HG02798 (cell line): ENCODE measurements at regions not wholly inside any gene's neighbourhood (a gene's known extent, or its start where the extent isn't known, plus 50 kb on each side); places are given as distances from the start of the nearest gene placed in this dataset.

Experiments
- ATAC-seq: cut with Tn5 transposase; IDR thresholded peaks from one replicate; pipeline ENCODE4 v1.9.1; 2021; ENCODE audit warnings: mild to moderate bottlenecking; ENCODE audit not compliant: unreplicated experiment, poor library complexity

- no peak for ATAC-seq
Measured at GRCh38 chr16:6008670-6009069, 911.1 kb upstream of the EEF2KMT start.

DNA sequence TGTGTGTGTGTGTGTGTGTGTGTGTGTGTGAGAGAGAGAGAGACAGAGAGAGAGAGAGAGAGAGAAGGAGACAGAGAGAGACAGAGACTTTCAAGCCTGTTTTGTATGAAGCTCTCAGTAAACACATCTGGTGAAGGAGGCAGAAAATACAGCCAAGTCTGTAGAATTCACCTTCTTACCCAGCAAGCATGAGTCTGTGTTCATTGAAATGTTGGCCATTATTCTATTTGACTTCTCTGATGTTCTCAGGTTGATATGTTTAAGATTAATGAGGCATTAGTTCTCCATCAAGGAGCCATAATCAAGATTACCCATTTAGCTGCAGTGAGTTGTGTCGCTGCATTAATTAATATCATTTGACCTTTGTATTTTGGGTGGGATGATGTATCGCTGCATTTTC, 895.8 kb upstream of the EEF2KMT start:
- ATAC-seq = no peak

DNA sequence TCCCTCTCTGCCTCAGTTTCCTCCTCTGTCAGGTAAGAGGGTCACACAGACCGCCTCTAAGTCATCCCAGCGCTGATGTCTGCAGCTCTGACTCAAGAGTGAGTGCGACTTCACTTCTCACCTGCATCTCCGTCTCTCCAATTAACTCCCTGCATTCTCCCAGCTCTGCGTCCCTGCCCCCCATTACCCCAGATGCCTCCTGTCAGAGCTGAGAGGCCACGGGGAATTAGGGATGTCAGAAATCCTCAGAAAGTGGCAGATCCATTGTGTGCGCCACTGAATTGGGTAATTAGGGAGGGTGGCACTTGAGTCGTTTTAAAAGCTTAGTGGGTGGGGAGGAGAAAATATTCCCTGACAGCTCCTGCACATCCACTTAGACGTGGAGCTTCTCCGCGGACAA, 885.4 kb upstream of the EEF2KMT start:
- ATAC-seq = no peak

- no peak for ATAC-seq
Measured at GRCh38 chr16:5979905-5980550, 882.4 kb upstream of the EEF2KMT start.

DNA sequence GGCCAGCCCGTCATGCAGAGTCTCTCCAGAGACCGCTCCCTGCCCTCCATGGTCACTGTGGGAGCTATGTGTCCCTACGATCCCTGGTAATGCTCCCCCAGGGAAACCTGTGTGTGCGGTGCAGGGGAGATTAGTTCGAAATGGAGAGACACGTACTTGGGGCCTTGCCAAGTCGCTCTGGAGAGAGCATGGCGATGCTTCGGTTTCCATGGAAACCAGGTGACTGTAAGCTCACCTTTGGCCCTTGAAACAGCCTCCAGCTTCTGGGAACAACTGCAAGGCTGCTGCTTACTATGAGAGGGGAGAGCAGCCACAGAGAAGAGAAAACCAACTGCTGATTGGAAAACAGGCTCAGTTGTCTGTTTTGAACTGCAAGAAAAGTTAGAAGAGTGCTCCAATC, 879.7 kb upstream of the EEF2KMT start:
- no peak for ATAC-seq

DNA sequence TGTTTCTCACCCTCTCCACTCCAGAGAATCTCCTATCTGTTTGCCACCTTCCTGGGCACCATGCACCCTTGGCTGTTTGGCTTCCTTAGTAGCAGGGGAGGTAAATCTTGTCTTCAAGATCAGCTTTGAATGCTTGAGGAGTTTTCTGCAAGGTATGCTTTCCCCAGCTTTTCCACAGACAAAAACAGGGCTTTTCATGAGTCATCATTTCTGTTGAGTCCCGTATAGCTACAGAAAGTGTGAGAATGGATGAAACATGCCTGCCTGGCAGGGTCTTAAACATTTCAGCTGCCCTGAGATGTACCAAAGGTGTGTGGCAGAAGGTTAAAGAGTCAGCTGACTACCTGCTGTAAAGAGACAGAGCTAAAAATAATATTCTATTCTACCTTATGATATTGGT, 875.2 kb upstream of the EEF2KMT start:
- no peak for ATAC-seq

- no peak for ATAC-seq
Measured at GRCh38 chr16:5971924-5972323, 874.3 kb upstream of the EEF2KMT start.

DNA sequence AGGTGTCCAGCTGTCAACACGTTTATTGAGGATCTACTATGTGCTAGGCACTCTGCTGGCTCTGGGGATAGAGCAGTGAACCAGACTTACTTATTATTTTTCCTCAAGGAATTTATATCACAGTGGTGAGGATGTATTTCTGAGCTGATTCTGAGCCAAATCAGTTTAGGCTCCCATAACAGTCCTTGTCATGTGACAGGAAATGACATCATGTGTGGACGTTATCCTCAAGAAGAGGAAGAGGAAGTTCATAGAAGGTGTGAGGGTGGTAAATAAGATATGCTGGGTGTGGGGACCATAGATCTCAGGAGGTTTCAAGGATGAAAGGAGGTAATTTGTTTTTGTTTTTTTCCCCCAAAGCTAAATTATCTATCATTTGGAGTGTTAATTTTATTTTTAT, 873.5 kb upstream of the EEF2KMT start:
- ATAC-seq = no peak

GRCh38 chr16:5966004-5966403, 868.4 kb upstream of the EEF2KMT start:
- ATAC-seq = no peak

GRCh38 chr16:5965321-5965720, 867.7 kb upstream of the EEF2KMT start:
- ATAC-seq = no peak

GRCh38 chr16:5951486-5951885, 853.9 kb upstream of the EEF2KMT start:
- ATAC-seq = no peak

GRCh38 chr16:5944971-5945370, 847.4 kb upstream of the EEF2KMT start:
- ATAC-seq = no peak

- no peak for ATAC-seq
Measured at GRCh38 chr16:5938607-5939006, 841.0 kb upstream of the EEF2KMT start.

DNA sequence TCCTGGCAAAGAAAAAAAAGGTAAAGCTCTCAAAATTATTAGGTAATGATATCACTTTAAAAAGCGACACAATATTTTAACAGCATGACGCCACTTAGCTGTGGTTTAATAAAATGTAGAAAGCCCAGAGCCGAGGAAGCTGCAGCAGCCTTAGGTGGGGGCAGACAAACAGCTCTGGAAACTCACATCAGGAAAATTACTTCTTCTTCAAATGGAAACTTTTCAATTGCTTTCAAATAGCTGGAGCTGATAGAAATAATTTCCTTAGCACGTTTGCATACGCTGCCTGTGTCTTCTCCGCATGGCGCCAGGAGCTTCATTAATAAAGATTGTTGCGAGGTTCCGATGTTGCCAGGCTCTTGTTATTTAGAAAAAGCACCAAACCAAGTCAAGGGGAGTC, 835.3 kb upstream of the EEF2KMT start:
- no peak for ATAC-seq

- no peak for ATAC-seq
Measured at GRCh38 chr16:5928476-5929065, 831.0 kb upstream of the EEF2KMT start.

DNA sequence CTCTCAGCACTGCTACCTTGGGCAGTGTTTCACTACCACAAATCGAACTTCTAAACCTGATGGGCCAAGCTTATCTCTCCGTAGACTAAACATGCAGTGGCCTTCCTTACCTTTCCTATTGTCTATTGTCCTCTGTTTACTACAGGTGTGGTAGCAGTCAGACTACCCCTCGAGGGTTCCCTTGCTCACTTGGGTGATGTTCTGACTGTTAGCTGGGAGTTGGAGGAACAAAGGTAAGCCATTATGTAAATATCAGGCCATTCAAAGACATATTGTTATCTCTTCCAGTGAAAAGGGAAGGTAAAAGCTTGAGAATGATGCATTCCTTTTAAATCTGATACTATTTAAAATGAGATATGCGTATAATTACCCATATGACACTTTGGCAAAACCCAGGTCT, 828.3 kb upstream of the EEF2KMT start:
- no peak for ATAC-seq

DNA sequence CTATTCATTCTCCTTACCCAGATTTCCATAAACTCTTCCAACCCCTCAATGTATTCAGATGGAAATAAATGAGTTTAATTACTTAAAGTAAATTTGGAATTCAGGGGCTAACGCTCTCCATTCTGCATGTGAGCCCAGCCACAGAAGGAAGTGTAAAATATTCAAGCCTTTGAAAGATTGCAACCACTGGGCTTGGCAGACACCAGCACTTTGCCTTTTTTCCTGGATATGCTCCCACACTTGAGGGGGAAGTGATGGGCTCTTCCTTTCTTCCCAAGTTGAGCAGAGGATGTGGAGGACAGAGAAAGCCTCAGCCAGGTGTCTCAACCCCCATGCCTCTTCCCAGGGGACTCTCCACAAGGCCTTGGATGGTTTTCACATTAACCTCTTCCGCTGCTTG, 825.1 kb upstream of the EEF2KMT start:
- no peak for ATAC-seq

DNA sequence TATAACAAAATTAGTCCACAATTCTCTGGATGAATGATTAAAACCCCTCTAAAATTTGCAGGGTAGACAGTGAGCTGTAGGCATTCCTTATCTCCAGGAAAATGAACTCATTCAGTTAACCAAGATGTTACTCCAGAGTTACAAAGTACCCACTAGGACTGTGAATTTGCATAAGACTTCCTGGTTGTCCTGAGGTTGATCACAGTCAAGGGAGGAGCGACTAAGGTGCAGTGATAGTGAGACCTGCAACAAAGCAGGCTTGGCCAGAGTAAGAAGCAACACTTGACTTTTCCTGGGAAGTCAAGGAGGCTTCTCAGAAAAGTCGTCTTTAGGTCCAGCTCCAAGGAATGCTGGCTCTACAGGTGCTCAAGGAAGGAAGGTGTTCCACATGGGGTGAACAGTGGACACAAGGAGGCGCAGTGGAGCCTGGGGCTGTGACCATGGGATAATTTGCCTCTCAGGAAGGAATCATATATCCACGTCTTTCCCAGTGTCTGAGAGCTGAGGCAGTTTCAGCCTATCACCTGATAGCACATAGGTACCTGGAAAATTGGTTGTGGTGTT, 821.1 kb upstream of the EEF2KMT start:
- no peak for ATAC-seq

DNA sequence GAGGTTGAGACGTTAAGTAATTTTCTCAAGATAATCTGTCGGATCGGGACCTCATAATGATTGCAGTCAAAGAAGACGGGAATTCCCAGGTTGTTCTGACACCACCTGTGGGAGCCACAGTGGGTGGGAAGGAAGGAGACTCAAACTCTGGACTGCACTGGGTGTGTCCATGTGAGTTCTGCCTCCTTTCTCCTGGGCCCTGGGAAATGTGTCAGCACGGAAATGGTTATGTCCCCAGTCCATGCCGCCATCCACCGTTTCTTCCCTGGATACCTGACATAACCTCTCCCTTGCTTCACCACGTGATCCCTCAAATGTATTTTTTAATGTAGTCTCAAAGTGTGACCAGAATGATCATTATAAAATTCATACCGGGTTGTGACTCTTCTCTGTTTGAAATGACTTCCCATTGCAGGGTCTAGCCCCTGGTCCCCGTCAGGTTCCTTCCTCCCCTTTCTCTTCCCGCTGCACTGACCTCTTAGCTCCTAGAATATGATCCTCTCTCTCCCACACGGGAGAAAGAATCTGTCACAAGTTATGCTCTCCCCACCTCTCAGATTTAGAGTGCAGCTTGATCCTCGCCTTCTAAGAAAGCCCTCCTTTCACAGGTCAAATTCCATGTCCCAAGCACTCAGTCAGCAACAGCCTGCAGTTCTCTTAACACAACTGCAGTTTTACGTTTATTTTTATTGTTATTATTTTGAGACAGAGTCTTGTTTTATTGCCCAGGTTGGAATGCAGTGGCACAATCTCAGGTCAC, 820.0 kb upstream of the EEF2KMT start:
- ATAC-seq = no peak

DNA sequence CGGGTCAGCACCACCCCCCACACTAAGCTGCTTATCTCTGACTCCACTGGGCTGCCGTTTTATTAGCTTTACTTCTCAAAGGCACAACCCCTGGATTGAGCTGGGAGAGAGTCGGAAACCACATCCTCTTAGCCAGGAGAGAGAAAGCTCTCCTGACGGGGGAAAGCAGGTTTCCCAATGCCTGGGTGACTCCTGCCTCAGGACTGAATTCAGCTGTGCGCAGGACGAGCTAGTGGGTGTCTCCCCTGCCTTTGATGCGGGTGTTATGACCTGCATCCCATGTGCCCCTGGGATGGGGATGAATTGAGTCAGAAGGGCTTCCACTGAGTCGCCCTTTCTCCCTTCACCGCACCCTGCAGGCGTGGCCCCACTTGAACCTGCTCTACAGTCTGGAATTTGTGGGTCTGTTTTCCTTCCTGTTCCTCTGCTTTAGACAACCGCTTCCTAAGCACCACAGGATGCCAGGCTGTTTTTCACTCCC, 819.2 kb upstream of the EEF2KMT start:
- ATAC-seq = no peak

DNA sequence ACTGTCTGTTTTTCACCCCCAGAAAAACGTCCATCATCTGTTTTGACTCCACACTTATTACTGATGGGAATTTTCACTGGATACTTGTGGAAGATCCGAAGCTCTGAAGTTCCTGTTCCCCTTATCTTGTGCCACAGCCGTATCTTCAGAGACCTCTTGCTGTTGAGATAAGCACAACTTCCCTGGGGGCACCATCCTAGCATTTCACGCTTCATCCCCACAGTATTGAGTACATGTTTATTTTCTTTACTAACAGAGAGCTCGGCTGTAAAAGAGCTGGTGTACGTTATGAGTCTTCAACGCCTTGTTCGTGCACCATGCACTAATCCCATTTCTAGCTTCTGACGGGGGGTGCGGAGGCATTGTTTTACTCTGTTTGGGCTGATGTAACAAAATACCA, 813.6 kb upstream of the EEF2KMT start:
- no peak for ATAC-seq
